ENCODE measurements at regions not wholly inside any gene's neighbourhood (a gene's known extent, or its start where the extent isn't known, plus 50 kb on each side); places are given as distances from the start of the nearest gene placed in this dataset.

- TF ChIP-seq CTCF (IDR thresholded peaks at IDR 0.05; ENCODE audit: unreplicated experiment in 3 of 3), result no peak
- Mint-ChIP-seq H3K9me3 (no peaks in the 10 kb centered on the region), H3K36me3 (ENCODE audit: low read depth) (no peaks in the 10 kb centered on the region)
Observed at GRCh38 chr11:70881948-70882715, 370.2 kb downstream of the SHANK2 start.

GRCh38 chr11:70882716-70883085 is 369.7 kb downstream of the SHANK2 start:
- Mint-ChIP-seq H3K36me3 (ENCODE audit: low read depth) (no peaks in the 10 kb centered on the region), H3K27me3 (ENCODE audit: low read depth) (peaks cover 4% of the 10 kb centered on the region), H3K27ac (no peak overlapping the region), H3K4me3 (no peak overlapping the region), H3K9me3 (no peaks in the 10 kb centered on the region), H3K4me1 (peaks cover 29% of the 10 kb centered on the region)
- TF ChIP-seq CTCF (IDR thresholded peaks at IDR 0.05; ENCODE audit: unreplicated experiment in 3 of 3), result no peak

More at GRCh38 chr11:70881948-70882715, 370.2 kb downstream of the SHANK2 start:
- no peak overlapping the region for H3K27ac Mint-ChIP-seq
- H3K27me3 Mint-ChIP-seq (ENCODE audit: low read depth), result peaks cover 4% of the 10 kb centered on the region
- H3K4me1 Mint-ChIP-seq, result peaks cover 29% of the 10 kb centered on the region
- H3K4me3 Mint-ChIP-seq, result no peak overlapping the region

- Mint-ChIP-seq H3K27ac (peak overlapping the region in 1 of 3 experiments; percentile 71), H3K9me3 (no peaks in the 10 kb centered on the region), H3K4me3 (no peak overlapping the region), H3K36me3 (ENCODE audit: low read depth) (peaks cover 6% of the 10 kb centered on the region), H3K4me1 (peaks cover 29% of the 10 kb centered on the region), H3K27me3 (ENCODE audit: low read depth) (peaks cover 4% of the 10 kb centered on the region)
- TF ChIP-seq CTCF (IDR thresholded peaks at IDR 0.05; ENCODE audit: unreplicated experiment in 3 of 3), result no peak
Observed at GRCh38 chr11:70883323-70883940, 368.9 kb downstream of the SHANK2 start.

GRCh38 chr11:70883973-70884623 is 368.3 kb downstream of the SHANK2 start:
- Mint-ChIP-seq H3K4me3 (no peak overlapping the region), H3K9me3 (peaks cover 2% of the 10 kb centered on the region), H3K36me3 (ENCODE audit: low read depth) (peaks cover 6% of the 10 kb centered on the region), H3K27ac (peak overlapping the region in 2 of 3 experiments; percentile 64 to 71), H3K4me1 (peaks cover 29% of the 10 kb centered on the region), H3K27me3 (ENCODE audit: low read depth) (peaks cover 4% of the 10 kb centered on the region)
- no peak for TF ChIP-seq CTCF (IDR thresholded peaks at IDR 0.05; ENCODE audit: unreplicated experiment in 3 of 3)

GRCh38 chr11:70885281-70886231 is 366.8 kb downstream of the SHANK2 start:
- H3K4me1 Mint-ChIP-seq, result peaks cover 29% of the 10 kb centered on the region
- peaks cover 9% of the 10 kb centered on the region for H3K27me3 Mint-ChIP-seq (ENCODE audit: low read depth)
- peaks cover 2% of the 10 kb centered on the region for H3K9me3 Mint-ChIP-seq
- H3K4me3 Mint-ChIP-seq, result peak overlapping the region in 1 of 3 experiments; percentile 54
- peaks cover 12% of the 10 kb centered on the region for H3K36me3 Mint-ChIP-seq (ENCODE audit: low read depth)
- no peak for TF ChIP-seq CTCF (IDR thresholded peaks at IDR 0.05; ENCODE audit: unreplicated experiment in 3 of 3)
- no peak overlapping the region for H3K27ac Mint-ChIP-seq

All from nephron (organoid).